ENCODE measurements at regions not wholly inside any gene's neighbourhood (a gene's known extent, or its start where the extent isn't known, plus 50 kb on each side); places are given as distances from the start of the nearest gene placed in this dataset.

- FAIRE-seq = no peak
Measured at GRCh38 chr5:124644582-124644981, 101.9 kb downstream of the ZNF608 start.

GRCh38 chr5:124644138-124644537, 102.3 kb downstream of the ZNF608 start:
- no peak for FAIRE-seq

GRCh38 chr5:124643336-124643735, 103.1 kb downstream of the ZNF608 start:
- no peak for FAIRE-seq

- no peak for FAIRE-seq
Measured at GRCh38 chr5:124642151-124642550, 104.3 kb downstream of the ZNF608 start.

- FAIRE-seq = no peak
Measured at GRCh38 chr5:124641154-124641792, 105.2 kb downstream of the ZNF608 start.

GRCh38 chr5:124639095-124639665, 107.3 kb downstream of the ZNF608 start:
- FAIRE-seq = no peak

- FAIRE-seq = no peak
Measured at GRCh38 chr5:124637011-124637410, 109.4 kb downstream of the ZNF608 start.

GRCh38 chr5:124634741-124635323, 111.6 kb downstream of the ZNF608 start:
- no peak for FAIRE-seq

- FAIRE-seq = no peak
Measured at GRCh38 chr5:124634228-124634739, 112.2 kb downstream of the ZNF608 start.

GRCh38 chr5:124633209-124633608, 113.2 kb downstream of the ZNF608 start:
- no peak for FAIRE-seq

- no peak for FAIRE-seq
Measured at GRCh38 chr5:124631874-124632550, 114.4 kb downstream of the ZNF608 start.

GRCh38 chr5:124630767-124631704, 115.4 kb downstream of the ZNF608 start:
- no peak for FAIRE-seq

GRCh38 chr5:124628721-124629596, 117.5 kb downstream of the ZNF608 start:
- no peak for FAIRE-seq

- FAIRE-seq = no peak
Measured at GRCh38 chr5:124627815-124628595, 118.4 kb downstream of the ZNF608 start.

GRCh38 chr5:124626053-124626452, 120.4 kb downstream of the ZNF608 start:
- FAIRE-seq = no peak

- no peak for FAIRE-seq
Measured at GRCh38 chr5:124623265-124623664, 123.2 kb downstream of the ZNF608 start.

GRCh38 chr5:124622851-124623250, 123.6 kb downstream of the ZNF608 start:
- FAIRE-seq = no peak

- FAIRE-seq = no peak
Measured at GRCh38 chr5:124621279-124621678, 125.2 kb downstream of the ZNF608 start.

- no peak for FAIRE-seq
Measured at GRCh38 chr5:124620743-124621142, 125.7 kb downstream of the ZNF608 start.

GRCh38 chr5:124619121-124619520, 127.3 kb downstream of the ZNF608 start:
- no peak for FAIRE-seq

GRCh38 chr5:124617787-124618186, 128.7 kb downstream of the ZNF608 start:
- no peak for FAIRE-seq

Measured in G401.6 (cell line).